SH-SY5Y (cell line): ENCODE measurements at regions not wholly inside any gene's neighbourhood (a gene's known extent, or its start where the extent isn't known, plus 50 kb on each side); places are given as distances from the start of the nearest gene placed in this dataset.

Experiments
- GATA2 ChIP-seq: IDR thresholded peaks from 2 replicates; pipeline ENCODE4 v1.6.1; 2011; ENCODE audit warnings: mild to moderate bottlenecking, low read depth, low read length
- GATA3 ChIP-seq: IDR thresholded peaks from 2 replicates; pipeline ENCODE4 v1.6.1; 2011; ENCODE audit warnings: low read depth, mild to moderate bottlenecking, low read length, moderate library complexity

- TF ChIP-seq GATA2 (no peak), GATA3 (no peak)
Observed at GRCh38 chr3:166986000-166986399, 394.1 kb downstream of the ZBBX start.
